Effector memory CD4-positive, alpha-beta T cell (primary cell): ENCODE measurements at regions not wholly inside any gene's neighbourhood (a gene's known extent, or its start where the extent isn't known, plus 50 kb on each side); places are given as distances from the start of the nearest gene placed in this dataset.

ENCODE experiments used
- DNase-seq, 3 donors: peaks; one replicate each; pipeline ENCODE4 v3.0.0-alpha.2; 2020
- H3K27ac ChIP-seq: 2 replicates; pipeline ENCODE4 v1.7.0; 2013; ENCODE audit warnings: mild to moderate bottlenecking, low read length, moderate library complexity; ENCODE audit not compliant: insufficient read depth, poor library complexity, severe bottlenecking
- H3K27me3 ChIP-seq: replicated peaks from 2 replicates; pipeline ENCODE4 v1.7.0; 2013; ENCODE audit warnings: mild to moderate bottlenecking, low read length; ENCODE audit not compliant: insufficient read depth, control insufficient read depth, poor library complexity, severe bottlenecking
- H3K36me3 ChIP-seq: 2 replicates; pipeline ENCODE4 v1.7.0; 2013; ENCODE audit warnings: mild to moderate bottlenecking, low read length, moderate library complexity; ENCODE audit not compliant: control insufficient read depth, insufficient read depth
- H3K4me1 ChIP-seq: 2 replicates; pipeline ENCODE4 v1.7.0; 2013; ENCODE audit warnings: low read length, mild to moderate bottlenecking; ENCODE audit not compliant: control insufficient read depth, insufficient read depth, poor library complexity, severe bottlenecking
- H3K4me3 ChIP-seq: 2 replicates; pipeline ENCODE4 v1.7.0; 2013; ENCODE audit warnings: low read length, low read depth, mild to moderate bottlenecking; ENCODE audit not compliant: insufficient read depth, poor library complexity, severe bottlenecking
- H3K9me3 ChIP-seq: 2 replicates; pipeline ENCODE4 v1.7.0; 2013; ENCODE audit warnings: mild to moderate bottlenecking, low read length, moderate library complexity; ENCODE audit not compliant: control insufficient read depth

DNA sequence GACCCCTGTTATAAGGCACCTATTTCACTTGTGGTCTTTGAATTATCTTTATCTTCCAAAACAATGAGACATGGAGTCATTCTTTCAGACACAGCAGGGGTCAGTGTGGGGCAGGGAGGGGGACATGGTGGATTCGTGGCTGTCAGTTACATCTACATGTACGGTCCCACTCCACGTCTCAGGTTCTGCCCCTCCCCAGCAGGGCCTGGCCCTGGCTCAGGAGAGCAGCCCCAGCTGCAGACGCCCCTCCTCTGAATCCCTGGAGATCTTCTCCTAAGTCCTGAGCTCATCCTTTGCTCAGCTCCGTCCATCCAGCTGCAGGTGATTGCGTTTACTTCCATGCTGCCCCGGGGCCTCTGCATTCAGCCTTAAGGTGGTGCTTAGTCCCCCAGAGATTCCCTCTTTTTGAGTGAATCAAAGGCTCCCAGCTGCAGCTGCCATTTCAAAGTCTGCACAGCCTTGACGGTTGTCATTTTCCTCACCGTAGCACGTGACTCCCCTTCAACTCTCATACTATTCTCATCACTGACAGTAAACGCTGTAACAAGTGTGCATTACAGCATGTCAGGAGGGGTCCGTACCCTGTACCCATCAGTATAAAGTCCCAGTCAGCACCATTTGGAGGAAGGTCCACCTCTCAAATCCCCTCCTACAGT is 113.4 kb upstream of the TCERG1L start:
- DNase-seq: no peak
- Histone ChIP-seq H3K27ac (no peak overlapping the region), H3K4me3 (no peak overlapping the region), H3K27me3 (no peaks in the 10 kb centered on the region), H3K36me3 (no peaks in the 10 kb centered on the region), H3K9me3 (no peaks in the 10 kb centered on the region), H3K4me1 (no peaks in the 10 kb centered on the region)

DNA sequence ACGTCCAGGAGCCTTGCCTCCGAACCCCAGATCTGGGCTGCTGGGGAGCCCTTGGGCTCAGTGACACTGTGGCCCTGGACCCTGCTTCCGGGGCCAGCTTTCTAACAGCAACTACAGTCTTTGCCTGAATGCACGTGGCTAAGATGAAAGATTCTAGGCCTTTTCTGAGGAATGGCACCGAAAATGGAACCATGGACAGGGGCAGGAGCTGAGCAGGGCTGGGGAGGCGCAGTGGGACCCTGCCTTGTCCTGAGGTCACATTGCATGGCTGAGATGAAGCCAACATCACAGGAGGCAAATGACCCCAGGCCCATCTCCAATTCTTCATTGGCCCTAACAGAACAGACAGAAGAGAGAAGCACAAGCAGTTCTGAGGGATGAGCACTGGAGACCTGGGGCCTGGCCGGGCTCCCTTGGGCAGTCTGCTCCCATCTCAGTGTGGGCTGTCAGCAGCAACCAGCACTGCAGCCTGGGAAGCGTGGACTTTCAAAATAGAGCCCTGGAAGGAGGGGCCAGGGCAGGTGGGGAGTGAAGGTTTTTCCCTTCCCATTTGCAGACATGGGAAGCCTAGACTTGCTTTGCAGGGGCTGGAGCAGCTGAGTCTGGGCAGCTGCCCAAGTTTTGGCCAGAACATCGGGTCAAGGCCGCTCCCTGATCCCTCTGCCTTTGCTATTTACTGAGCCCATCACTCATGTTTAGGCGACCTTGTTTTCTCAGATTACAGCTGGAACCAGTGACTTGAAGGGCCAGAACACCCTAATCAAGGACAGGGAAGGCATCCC is 114.4 kb upstream of the TCERG1L start:
- no peak for DNase-seq
- Histone ChIP-seq H3K4me3 (no peak overlapping the region), H3K4me1 (no peaks in the 10 kb centered on the region), H3K9me3 (no peaks in the 10 kb centered on the region), H3K27ac (no peak overlapping the region), H3K36me3 (no peaks in the 10 kb centered on the region), H3K27me3 (no peaks in the 10 kb centered on the region)

DNA sequence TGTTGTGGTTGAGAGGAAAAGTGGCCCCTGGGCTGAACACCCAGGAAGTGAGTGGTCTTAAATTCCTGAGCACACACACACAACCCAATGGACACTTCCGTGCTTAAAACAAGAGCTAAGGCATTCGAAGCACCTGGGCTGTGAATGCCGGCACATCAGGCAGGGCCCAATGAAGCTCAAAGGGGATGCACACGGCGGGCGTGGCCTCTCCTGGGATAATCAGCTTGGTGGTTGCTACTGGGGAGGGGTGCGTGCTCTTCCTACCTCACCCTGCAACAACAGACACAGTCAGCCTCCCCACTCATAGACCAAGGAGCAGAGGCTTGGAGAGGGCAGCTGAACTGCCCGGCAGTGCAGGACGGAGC is 115.0 kb upstream of the TCERG1L start:
- H3K4me3 ChIP-seq: no peak overlapping the region
- DNase-seq: no peak
- no peaks in the 10 kb centered on the region for H3K9me3 ChIP-seq
- H3K36me3 ChIP-seq: no peaks in the 10 kb centered on the region
- no peak overlapping the region for H3K27ac ChIP-seq
- H3K27me3 ChIP-seq: peaks cover 2% of the 10 kb centered on the region
- H3K4me1 ChIP-seq: no peaks in the 10 kb centered on the region

DNA sequence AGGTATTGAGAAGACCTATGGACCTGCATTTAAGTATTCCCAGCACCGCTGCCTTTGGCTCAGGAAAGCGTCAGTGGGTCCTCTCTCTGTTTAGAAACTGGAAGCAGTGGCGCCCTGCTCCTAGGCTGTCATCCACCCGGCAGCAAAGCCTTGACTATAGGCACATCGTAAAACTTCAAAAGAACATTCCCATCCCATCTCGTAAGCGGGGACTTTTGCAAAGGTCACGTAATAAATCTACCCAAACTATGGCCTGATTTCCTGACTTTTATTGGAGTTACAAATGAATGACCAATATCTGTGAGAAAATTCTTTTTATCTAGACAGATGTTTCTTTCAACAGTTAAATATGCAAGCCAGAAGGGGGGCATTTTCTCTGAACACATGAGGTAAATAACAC is 115.8 kb upstream of the TCERG1L start:
- no peaks in the 10 kb centered on the region for H3K36me3 ChIP-seq
- H3K4me1 ChIP-seq: no peaks in the 10 kb centered on the region
- H3K9me3 ChIP-seq: no peaks in the 10 kb centered on the region
- no peak overlapping the region for H3K4me3 ChIP-seq
- H3K27ac ChIP-seq: no peak overlapping the region
- H3K27me3 ChIP-seq: peaks cover 2% of the 10 kb centered on the region
- DNase-seq: no peak

DNA sequence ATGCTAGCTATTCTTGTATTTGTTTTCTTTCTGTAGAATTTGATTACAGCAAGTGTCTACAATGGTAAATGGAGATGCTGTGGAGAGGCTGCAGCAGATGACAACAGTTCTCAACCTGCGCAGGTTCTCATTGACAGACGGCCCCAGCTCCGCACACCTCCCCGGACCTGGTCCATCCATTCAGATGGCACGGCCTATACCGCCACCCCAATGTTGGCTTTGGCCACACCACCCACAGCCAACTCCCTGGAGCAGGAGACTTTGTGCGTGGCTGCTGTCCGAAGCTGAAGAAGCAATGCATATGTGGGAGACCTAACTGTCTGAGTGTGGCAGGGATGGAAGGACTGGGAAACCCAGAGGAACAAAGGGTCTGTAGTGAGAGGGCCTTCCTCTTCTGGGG is 116.4 kb upstream of the TCERG1L start:
- no peaks in the 10 kb centered on the region for H3K4me1 ChIP-seq
- no peak overlapping the region for H3K4me3 ChIP-seq
- no peaks in the 10 kb centered on the region for H3K36me3 ChIP-seq
- H3K9me3 ChIP-seq: no peaks in the 10 kb centered on the region
- no peak overlapping the region for H3K27ac ChIP-seq
- no peak for DNase-seq
- H3K27me3 ChIP-seq: peaks cover 2% of the 10 kb centered on the region

DNA sequence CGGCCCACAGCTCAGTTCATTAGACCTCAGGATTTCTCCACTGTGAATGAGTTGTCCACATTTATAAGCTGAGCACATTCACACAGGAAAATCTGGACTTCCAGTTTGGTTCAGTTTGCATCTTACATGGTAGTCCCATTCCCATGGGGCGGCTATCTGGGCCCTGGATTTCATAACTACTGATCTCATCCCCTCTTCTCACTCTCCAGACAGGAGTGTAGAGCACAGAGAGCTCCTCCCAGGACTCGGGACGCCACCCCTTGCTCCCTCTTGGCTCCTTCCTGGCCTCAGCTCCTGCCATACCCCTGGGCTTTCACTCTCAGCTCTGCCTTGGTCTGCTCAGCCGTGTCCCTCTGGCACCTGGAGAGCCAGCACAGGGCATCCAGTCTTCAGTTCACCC is 117.6 kb upstream of the TCERG1L start:
- Histone ChIP-seq H3K36me3 (no peaks in the 10 kb centered on the region), H3K4me1 (no peaks in the 10 kb centered on the region), H3K4me3 (no peak overlapping the region), H3K27me3 (peaks cover 2% of the 10 kb centered on the region), H3K27ac (no peak overlapping the region), H3K9me3 (no peaks in the 10 kb centered on the region)
- DNase-seq: no peak

DNA sequence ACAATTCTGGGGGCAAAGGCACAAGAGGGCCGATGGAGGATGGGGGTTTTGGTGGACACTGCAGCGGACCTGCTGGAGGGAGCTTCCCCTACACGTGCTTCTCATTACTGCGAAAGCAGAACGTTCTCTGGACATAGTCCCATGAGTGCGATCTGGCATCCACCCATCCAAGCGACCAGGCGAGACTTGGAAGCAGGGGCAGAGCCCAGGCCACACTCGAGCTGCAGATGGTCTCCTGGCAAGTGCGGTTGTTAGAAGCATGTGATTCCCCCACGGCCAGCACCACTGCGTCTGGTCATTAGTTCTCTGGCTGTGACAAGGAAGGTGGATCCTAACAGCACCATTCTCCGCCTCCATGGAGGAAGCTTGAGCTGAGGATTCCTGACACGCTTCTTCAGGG is 118.4 kb upstream of the TCERG1L start:
- Histone ChIP-seq H3K4me1 (no peaks in the 10 kb centered on the region), H3K27ac (no peak overlapping the region), H3K4me3 (no peak overlapping the region), H3K9me3 (no peaks in the 10 kb centered on the region), H3K27me3 (peaks cover 2% of the 10 kb centered on the region), H3K36me3 (no peaks in the 10 kb centered on the region)
- no peak for DNase-seq

DNA sequence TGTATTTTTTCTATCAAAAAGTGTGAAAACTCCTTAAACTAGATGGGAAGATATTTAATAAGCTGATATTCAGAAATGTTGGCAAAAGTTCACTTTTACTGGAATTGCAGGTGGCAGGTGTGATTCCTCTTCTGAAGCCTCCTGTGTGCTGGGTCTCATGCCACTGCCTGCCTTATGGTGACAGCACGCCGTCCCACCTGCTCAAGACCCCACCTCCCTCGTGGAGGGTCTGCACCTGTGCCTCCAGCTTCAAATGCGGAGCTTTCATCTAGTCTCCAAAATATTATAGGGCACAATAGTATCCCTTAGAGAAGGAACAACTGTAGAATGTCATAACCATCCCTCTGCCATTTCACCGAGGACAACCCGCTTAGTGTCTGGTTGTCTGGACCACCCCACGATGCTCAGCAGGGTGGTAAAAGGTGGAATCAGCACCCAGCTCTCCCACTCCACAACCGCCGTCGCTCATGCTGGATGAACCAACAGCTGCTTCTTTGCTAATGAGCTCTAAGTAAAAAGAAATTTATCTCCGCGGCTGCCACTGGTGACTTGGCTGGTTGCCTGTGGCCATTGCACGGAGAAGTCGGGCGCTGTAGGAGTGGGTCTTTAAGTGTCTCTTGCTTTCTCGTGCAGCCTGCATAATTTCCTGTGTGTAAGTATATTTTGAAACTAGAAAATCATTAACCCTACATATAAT is 119.3 kb upstream of the TCERG1L start:
- H3K4me3 ChIP-seq: no peak overlapping the region
- H3K27ac ChIP-seq: no peak overlapping the region
- H3K36me3 ChIP-seq: no peaks in the 10 kb centered on the region
- no peaks in the 10 kb centered on the region for H3K9me3 ChIP-seq
- H3K4me1 ChIP-seq: no peaks in the 10 kb centered on the region
- DNase-seq: no peak
- H3K27me3 ChIP-seq: peaks cover 2% of the 10 kb centered on the region

DNA sequence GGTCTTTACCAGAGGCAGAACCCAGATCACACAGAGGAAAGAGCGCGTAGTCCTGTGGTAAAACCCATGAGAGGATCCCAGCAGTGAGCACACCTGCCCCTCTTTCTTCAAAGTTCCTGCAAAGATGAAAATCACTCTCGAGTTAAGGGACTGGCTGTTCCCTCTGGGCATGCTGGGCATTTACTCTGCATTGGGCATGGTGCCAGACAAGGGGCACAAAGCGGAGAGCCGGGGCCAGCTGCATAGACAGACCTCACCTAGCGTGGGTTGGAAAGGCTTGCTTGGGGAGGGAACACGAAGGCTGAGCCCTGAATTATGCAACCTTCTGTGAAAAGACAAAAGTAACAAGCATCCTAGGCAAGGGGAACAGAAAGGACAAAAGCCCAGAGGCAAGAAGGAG is 120.0 kb upstream of the TCERG1L start:
- DNase-seq: no peak
- Histone ChIP-seq H3K9me3 (no peaks in the 10 kb centered on the region), H3K27ac (no peak overlapping the region), H3K4me1 (no peaks in the 10 kb centered on the region), H3K4me3 (no peak overlapping the region), H3K27me3 (peaks cover 2% of the 10 kb centered on the region), H3K36me3 (no peaks in the 10 kb centered on the region)
